HUES48 (cell line): ENCODE measurements at regions not wholly inside any gene's neighbourhood (a gene's known extent, or its start where the extent isn't known, plus 50 kb on each side); places are given as distances from the start of the nearest gene placed in this dataset.

Experiments used
- H3K27ac ChIP-seq: one replicate; pipeline ENCODE4 v1.7.0; 2013; ENCODE audit warnings: low read depth, low read length, inconsistent platforms
- H3K27me3 ChIP-seq: 2 replicates; pipeline ENCODE4 v1.6.1; 2013; ENCODE audit warnings: mild to moderate bottlenecking, low read length; ENCODE audit not compliant: control insufficient read depth, insufficient read depth
- H3K36me3 ChIP-seq: 2 replicates; pipeline ENCODE4 v1.6.1; 2013; ENCODE audit warnings: low read length; ENCODE audit not compliant: control insufficient read depth, insufficient read depth
- H3K4me1 ChIP-seq: 2 replicates; pipeline ENCODE4 v1.6.1; 2013; ENCODE audit warnings: mild to moderate bottlenecking, low read length; ENCODE audit not compliant: control insufficient read depth, insufficient read depth
- H3K4me3 ChIP-seq: 2 replicates; pipeline ENCODE4 v1.5.1; 2013; ENCODE audit warnings: mild to moderate bottlenecking, low read depth, low read length
- H3K9ac ChIP-seq: 2 replicates; pipeline ENCODE4 v1.6.1; 2013; ENCODE audit warnings: mild to moderate bottlenecking, low read depth, low read length, moderate library complexity
- H3K9me3 ChIP-seq: 2 replicates; pipeline ENCODE4 v1.6.1; 2013; ENCODE audit warnings: low read length; ENCODE audit not compliant: control insufficient read depth, insufficient read depth

DNA sequence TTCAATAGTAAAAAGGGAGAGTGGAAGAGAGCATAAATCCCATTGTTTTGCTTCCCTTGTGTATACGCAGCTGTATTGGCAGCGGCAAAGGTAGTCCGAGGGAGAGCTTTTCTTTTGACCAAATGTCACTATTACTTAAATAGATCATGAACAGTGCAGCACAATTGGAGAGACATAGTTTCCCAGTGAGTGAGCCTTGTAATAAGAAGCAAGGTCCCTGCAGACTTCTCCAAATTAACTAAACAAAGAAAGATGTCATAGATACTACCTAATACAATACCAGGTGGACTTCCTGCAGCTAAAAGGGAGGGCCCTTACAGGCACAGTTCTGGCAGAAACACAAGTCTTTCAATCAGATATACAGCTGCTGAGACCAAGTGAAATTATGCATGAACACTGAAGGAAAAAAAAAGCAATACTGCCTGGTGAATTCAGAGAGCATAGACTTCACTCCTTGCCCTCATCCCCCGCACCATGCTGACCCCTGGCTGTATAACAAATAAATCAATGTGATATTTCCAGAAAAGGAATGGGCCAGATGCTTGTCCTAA is 404.7 kb upstream of the CDH2 start:
- Histone ChIP-seq H3K4me1 (peaks cover 21% of the 10 kb centered on the region), H3K9ac (no peak overlapping the region), H3K27ac (no peak overlapping the region), H3K9me3 (no peaks in the 10 kb centered on the region), H3K36me3 (no peaks in the 10 kb centered on the region), H3K27me3 (no peaks in the 10 kb centered on the region), H3K4me3 (no peak overlapping the region)

DNA sequence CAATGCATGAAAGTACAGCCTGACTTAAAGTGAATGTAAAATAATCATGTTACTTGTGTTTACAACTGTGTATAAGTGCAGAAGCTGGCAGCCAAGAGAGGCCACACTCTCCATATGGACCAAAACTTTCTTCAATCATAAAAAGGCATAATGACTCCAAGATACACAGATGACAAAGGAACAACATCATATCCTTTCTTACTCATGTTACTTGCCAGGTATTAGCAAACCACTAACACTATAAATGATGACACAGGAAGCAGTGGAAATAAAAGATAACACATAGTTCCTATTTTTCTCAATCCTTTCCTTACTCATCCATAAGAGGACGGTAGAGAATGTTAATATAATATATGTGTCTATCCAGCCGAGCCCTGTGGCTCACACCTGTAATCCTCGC is 400.0 kb upstream of the CDH2 start:
- H3K27ac ChIP-seq: no peak overlapping the region
- no peaks in the 10 kb centered on the region for H3K27me3 ChIP-seq
- H3K36me3 ChIP-seq: no peaks in the 10 kb centered on the region
- H3K9ac ChIP-seq: no peak overlapping the region
- peaks cover 12% of the 10 kb centered on the region for H3K4me1 ChIP-seq
- no peak overlapping the region for H3K4me3 ChIP-seq
- H3K9me3 ChIP-seq: no peaks in the 10 kb centered on the region

DNA sequence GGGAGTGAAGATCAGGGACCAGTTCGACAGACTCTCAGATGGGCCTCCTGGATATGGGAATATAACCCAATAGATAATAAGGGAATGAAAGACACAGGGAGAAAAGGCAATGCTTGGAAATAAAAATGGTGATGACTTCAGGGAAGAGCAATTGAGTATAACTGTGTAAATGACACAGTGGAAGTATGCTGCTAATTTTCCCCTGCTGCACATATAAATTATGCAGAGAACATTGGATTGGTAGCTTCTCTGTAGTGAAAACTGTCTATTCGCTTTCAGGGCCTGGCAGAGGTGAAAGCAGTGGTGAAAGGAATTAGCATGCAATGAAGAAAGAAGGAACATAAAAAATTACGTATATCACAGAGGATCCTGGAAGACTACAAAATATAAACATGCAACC is 398.2 kb upstream of the CDH2 start:
- H3K4me3 ChIP-seq: no peak overlapping the region
- 0 out of 2 replicates have a peak, but pooled peaks cover 4% of the 10 kb centered on the region for H3K4me1 ChIP-seq
- no peaks in the 10 kb centered on the region for H3K9me3 ChIP-seq
- no peak overlapping the region for H3K9ac ChIP-seq
- no peak overlapping the region for H3K27ac ChIP-seq
- no peaks in the 10 kb centered on the region for H3K27me3 ChIP-seq
- H3K36me3 ChIP-seq: no peaks in the 10 kb centered on the region

- Histone ChIP-seq H3K4me1 (0 out of 2 replicates have a peak, but pooled peaks cover 4% of the 10 kb centered on the region), H3K9ac (no peak overlapping the region), H3K27ac (no peak overlapping the region), H3K9me3 (no peaks in the 10 kb centered on the region), H3K36me3 (no peaks in the 10 kb centered on the region), H3K27me3 (no peaks in the 10 kb centered on the region), H3K4me3 (no peak overlapping the region)
Measured at GRCh38 chr18:28574175-28574574, 397.2 kb upstream of the CDH2 start.

GRCh38 chr18:28571929-28572328 is 395.0 kb upstream of the CDH2 start:
- Histone ChIP-seq H3K4me3 (no peak overlapping the region), H3K27ac (no peak overlapping the region), H3K36me3 (no peaks in the 10 kb centered on the region), H3K9me3 (no peaks in the 10 kb centered on the region), H3K4me1 (0 out of 2 replicates have a peak, but pooled peaks cover 4% of the 10 kb centered on the region), H3K9ac (no peak overlapping the region), H3K27me3 (no peaks in the 10 kb centered on the region)

- no peak overlapping the region for H3K4me3 ChIP-seq
- no peaks in the 10 kb centered on the region for H3K36me3 ChIP-seq
- H3K27ac ChIP-seq: no peak overlapping the region
- no peaks in the 10 kb centered on the region for H3K4me1 ChIP-seq
- H3K27me3 ChIP-seq: no peaks in the 10 kb centered on the region
- H3K9me3 ChIP-seq: no peaks in the 10 kb centered on the region
- no peak overlapping the region for H3K9ac ChIP-seq
Measured at GRCh38 chr18:28560331-28560730, 383.4 kb upstream of the CDH2 start.

GRCh38 chr18:28559511-28559910 is 382.6 kb upstream of the CDH2 start:
- H3K4me3 ChIP-seq: no peak overlapping the region
- H3K27ac ChIP-seq: no peak overlapping the region
- no peaks in the 10 kb centered on the region for H3K4me1 ChIP-seq
- no peaks in the 10 kb centered on the region for H3K9me3 ChIP-seq
- H3K36me3 ChIP-seq: no peaks in the 10 kb centered on the region
- no peak overlapping the region for H3K9ac ChIP-seq
- no peaks in the 10 kb centered on the region for H3K27me3 ChIP-seq

- H3K27ac ChIP-seq: no peak overlapping the region
- H3K36me3 ChIP-seq: no peaks in the 10 kb centered on the region
- H3K9ac ChIP-seq: no peak overlapping the region
- H3K27me3 ChIP-seq: no peaks in the 10 kb centered on the region
- no peaks in the 10 kb centered on the region for H3K9me3 ChIP-seq
- no peaks in the 10 kb centered on the region for H3K4me1 ChIP-seq
- no peak overlapping the region for H3K4me3 ChIP-seq
Measured at GRCh38 chr18:28541934-28542333, 365.0 kb upstream of the CDH2 start.

DNA sequence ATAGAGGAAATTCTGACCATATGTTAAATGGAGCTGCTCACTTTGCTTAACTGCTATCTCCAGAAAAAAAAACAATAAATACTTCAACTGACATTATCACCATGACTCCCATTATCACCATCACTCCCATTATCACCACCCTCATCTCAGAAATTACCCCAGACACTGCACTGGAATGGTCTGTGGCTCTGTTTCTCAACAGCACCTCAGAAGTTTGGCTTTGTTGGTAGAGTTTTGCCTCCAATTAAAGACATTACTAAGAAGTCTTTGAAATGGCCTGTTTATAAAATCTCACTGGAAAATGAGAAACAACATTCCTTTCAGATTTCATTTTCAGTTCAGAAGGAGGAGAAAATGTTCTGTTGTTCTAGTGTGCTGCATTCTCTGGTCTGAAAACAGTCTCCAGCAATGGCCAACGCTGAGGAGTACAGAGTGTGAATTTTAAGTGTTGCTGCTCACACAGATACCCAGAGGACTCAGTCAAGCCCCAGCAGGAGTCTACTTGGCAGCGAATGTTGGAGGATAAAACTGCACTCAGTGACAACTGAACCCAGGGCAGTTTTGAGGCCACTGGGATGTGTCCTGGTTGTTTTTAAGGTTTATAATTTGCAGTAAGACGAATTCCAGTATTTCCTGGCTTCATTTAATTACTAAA is 364.5 kb upstream of the CDH2 start:
- Histone ChIP-seq H3K27ac (no peak overlapping the region), H3K9me3 (no peaks in the 10 kb centered on the region), H3K4me1 (no peaks in the 10 kb centered on the region), H3K9ac (no peak overlapping the region), H3K36me3 (no peaks in the 10 kb centered on the region), H3K4me3 (no peak overlapping the region), H3K27me3 (no peaks in the 10 kb centered on the region)

GRCh38 chr18:28529644-28530043 is 352.7 kb upstream of the CDH2 start:
- H3K9me3 ChIP-seq: no peaks in the 10 kb centered on the region
- 0 out of 2 replicates have a peak, but pooled peaks cover 1% of the 10 kb centered on the region for H3K4me1 ChIP-seq
- H3K36me3 ChIP-seq: no peaks in the 10 kb centered on the region
- H3K9ac ChIP-seq: no peak overlapping the region
- no peak overlapping the region for H3K4me3 ChIP-seq
- no peaks in the 10 kb centered on the region for H3K27me3 ChIP-seq
- no peak overlapping the region for H3K27ac ChIP-seq

GRCh38 chr18:28526196-28526595 is 349.3 kb upstream of the CDH2 start:
- H3K9me3 ChIP-seq: no peaks in the 10 kb centered on the region
- H3K9ac ChIP-seq: no peak overlapping the region
- H3K36me3 ChIP-seq: no peaks in the 10 kb centered on the region
- peaks cover 19% of the 10 kb centered on the region; the same call in 1 of the 2 replicates for H3K4me1 ChIP-seq
- no peak overlapping the region for H3K4me3 ChIP-seq
- H3K27me3 ChIP-seq: no peaks in the 10 kb centered on the region
- no peak overlapping the region for H3K27ac ChIP-seq
